ENCODE measurements at regions not wholly inside any gene's neighbourhood (a gene's known extent, or its start where the extent isn't known, plus 50 kb on each side); places are given as distances from the start of the nearest gene placed in this dataset.
A peak's percentile ranks its signal among the peaks of the same experiment; 100 is the strongest.

DNA sequence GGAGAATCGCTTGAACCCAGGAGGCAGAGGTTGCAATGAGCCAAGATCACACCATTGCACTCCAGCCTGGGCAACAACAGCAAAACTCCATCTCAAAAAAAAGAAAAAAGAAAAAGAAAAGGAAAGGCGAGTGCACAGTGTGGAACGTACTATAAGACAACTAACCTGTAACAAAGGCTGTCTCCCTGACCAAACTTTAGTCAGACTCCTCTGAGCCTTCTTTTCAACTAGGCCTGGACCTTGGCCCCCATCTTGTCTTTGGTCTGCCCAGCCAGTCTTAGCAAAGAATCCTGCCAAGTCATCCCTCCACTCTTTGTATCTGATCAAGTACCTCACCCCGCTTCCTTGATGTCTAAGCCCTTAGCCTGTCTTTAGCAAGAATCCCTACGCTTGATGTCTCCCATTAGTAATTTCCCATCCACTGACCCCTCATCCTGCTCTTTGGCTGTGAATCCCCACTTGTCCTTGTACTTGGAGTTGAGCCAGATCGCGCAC, 68.9 kb upstream of the KDM7A start:
- H3K4me3 ChIP-seq = no peak overlapping the region
- no peak overlapping the region for H3K27ac ChIP-seq

DNA sequence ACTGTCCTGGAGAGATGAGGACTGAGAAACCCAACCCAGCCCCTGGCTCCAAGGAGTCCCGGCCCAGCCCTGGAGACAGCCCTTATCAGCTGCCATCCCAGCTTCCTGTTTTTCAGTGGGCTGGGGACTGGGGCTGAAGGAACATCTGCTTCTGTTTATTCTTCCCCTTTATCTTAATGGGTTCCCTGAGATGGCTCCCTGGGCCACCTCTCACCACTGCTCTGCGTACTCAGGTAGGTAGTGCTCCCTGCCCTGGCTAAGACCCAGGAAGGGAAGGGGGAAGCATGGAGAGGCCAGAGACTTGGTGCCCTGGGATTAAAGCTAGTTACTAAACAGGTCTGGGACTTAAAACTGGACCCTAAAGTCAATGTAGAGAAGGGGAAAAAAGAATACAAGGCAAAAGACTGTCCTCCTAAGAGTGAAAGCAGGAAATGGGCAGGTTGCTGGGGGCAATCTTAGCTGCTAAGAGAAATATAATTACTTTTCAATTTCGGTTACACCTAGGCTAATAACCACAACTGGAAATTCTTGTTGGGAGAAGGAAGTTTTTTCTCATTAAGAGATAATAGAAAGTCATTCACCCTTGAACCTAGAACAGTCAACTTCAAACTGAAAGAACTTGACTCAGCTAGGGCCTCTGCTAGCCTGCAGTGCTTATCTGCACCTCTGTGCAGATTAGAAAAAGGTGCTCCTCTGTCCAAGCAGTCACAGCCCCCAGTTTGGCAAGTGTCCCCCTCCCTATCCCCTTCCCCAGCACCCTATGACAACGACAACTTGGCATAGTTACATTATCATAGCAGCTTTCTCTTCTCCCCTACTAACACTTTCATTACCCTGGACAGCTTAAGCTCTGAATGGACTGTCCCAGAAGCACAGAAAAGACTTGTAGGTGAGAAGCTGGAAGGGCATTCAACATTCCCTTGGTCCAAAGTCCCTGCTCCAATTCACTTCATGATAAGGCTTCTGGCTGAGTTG, 65.6 kb upstream of the KDM7A start:
- H3K27ac ChIP-seq = peak overlapping the region in 10 of 21 experiments; percentile 2 to 68 (median 13)
- H3K4me3 ChIP-seq = no peak overlapping the region

DNA sequence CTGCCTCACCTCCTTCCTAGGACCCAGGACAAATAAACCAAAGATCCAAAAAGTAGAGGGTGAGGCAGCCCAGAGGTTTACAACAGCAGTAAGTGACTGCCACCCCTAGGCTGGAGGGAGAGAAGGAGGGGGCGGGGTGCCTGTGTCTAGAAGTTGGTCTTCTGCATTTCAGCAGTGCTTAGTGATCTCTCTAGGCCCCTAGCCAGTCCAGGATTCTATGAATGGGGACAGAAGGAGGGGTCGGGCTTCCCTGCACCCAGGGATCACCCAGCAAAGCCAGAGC, 62.8 kb upstream of the KDM7A start:
- H3K4me3 ChIP-seq = no peak overlapping the region
- no peak overlapping the region for H3K27ac ChIP-seq

DNA sequence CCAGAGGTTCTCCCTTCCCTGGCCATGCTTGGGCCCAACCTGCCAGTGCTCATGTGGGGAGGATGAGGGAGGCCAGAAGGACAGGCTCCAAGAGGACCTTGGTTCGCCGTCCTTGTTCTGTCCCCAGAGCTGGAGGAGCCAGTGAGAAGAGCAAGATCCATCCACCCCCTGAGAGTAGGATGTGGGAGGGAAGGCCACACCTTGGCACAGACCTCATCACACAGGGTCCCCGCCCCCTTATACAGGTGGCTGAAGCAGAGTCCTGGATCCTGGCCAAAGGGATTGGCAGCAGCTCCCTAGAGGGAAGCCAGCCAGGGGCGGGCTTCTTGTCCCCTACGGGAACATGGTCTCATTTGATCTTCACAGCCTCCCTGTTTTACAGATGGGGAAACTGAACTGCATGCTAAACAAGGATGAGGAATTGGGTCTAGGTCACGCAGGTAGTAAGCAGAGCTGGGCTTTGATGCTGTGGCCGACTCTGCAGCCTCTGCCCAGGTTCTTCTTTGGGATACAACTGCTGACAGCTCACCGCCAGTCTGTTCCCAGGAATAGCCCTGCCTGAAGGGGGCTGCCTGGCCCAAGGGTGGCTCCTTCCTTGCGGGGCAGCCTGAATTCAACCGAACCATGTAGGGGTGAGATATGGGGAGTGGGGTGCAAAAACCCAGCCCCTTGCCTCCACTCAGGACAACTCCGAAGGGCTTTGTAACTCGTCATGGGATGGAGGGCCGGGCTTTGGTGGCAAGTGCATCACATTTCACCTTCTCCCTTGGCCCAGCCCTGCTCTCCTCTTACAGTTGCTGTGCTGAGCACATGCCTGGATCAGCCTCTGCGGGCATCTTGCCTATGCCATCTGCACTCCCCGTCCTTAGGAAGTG, 62.2 kb upstream of the KDM7A start:
- H3K4me3 ChIP-seq = no peak overlapping the region
- no peak overlapping the region for H3K27ac ChIP-seq

DNA sequence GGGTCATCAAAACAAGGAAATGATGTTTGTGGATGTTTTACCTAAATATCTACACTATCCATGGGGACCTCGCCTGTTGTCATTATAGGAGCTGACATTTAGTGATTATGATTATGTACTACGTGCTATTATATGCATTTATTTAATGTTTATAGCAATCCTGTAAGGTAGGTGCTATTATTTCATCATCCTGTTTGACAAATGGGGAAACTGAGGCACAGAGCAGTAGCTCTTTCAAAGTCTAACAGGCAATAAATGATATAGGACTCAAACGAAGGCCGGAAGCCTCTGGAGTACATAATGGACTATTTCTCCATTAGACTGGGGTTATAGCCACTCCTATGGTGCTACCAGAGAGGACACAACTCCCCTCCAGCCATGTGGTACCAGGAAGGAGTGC, 60.6 kb upstream of the KDM7A start:
- H3K27ac ChIP-seq = no peak overlapping the region

DNA sequence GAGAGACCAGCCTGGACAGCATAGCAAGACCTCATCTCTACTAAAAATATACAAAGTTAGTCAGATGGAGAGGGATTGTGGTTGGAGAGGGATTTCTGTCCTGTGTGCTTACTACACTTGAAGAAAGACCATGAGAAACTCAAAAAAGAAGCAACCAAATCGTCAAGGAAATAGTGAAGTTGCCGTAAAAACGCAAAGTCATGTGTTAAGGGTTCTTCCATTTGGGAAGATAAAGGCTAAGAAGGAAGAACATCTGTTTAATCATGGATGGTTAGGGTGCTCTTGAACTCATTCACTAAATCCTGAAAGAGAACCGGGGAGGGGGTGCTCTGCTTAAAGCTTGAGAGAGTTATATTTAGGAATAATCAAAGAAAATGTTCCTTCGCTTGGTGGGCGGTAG, 59.8 kb upstream of the KDM7A start:
- Histone ChIP-seq H3K4me3 (no peak overlapping the region), H3K27ac (no peak overlapping the region)

More for the DNA sequence above, 60.6 kb upstream of the KDM7A start:
- no peak overlapping the region for H3K4me3 ChIP-seq

DNA sequence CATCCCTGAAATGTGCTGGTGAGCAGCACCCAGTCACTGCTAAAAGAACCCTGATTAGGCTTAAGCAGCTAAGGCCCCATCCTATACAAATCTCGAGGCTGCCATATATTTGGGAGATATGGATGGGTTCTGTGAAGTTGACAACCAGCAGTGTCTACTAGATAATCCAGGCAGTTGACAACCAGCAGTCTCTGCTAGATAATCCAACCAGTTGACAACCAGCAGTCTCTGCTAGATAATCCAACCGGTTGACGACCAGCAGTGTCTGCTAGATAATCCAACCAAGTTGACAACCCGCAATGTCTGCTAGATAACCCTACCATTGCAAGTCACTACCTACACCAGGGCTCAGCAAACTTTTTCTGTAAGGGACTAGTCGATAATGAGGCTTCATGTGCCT, 58.3 kb upstream of the KDM7A start:
- Histone ChIP-seq H3K4me3 (no peak overlapping the region), H3K27ac (no peak overlapping the region)

DNA sequence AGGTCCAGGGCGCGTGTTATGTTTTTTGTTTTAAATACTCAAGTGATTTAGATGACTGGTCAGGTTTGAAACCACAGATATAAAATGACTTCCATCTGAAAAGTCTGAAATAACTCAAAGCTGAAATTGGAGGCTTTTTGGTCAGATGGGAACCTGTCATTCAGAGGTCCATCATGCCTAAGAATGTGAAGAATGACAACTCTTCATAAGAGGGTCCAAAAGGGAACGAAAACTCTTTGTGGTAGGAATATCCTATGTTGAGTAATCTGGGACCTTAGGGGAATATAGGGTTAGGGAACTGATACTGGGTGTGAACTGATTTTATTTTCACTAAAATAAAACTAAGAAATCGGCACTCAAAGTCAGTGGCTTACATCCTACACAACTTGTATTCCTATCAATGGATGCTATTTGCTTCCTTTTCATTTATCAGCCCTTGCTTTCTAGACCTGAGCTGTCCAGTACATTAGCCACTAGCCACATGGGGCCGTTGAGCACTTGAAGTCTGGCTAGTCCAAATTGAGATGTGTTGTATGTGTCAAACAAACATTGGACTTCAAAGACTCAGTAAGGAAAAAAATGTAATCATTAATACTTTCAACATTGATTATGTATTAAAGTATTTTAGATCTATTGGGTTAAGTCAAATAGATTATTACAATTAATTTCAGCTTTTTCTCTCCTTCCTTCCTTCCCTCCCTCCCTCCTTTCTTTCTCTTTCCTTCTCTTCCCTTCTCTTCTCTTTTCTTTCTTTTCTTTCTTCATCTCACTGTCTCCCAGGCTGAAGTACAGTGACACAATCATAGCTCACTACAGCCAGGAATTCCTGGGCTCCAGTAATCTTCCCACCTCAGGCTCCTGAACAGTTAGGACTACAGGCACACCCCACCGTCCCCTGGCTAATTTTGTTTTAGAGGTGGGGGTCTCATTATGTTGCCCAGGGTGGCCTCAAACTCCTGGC, 56.5 kb upstream of the KDM7A start:
- Histone ChIP-seq H3K27ac (peak overlapping the region in 5 of 21 experiments; percentile 45 to 96 (median 77)), H3K4me3 (no peak overlapping the region)

DNA sequence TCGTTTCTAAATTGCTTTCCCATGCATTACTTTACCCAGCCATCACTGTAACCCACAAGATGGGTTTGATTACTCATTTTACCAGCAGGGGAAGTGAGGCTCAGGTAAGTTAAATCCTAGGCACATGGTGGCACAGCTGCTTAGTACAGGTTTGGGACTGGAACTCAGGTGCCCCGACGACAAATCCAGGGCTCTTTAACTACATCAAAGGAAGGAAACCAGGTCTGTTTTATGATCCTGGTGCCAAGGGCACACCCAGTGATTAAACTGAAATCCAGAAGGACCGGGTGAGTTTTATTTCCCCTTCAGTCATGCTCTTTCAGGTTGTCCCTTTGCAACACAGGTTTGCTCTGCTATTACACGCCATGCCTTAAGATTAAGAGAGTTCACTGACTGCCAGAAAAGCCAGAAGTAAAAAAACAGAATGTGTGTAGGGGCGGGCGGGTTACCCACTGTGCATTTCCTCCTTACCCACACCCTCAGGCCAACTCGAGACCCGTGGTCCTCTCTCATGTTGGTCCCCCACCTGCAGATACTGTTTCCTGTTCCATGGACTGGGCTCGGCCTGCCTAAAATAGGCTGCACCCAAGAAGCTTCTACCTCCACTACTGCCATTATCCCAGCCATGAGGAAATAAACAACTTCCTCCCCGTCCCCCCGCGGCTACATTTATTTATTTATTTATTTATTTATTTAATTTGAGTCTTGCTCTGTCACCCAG, 55.1 kb upstream of the KDM7A start:
- Histone ChIP-seq H3K4me3 (peak overlapping the region in 6 of 7 experiments; percentile 40 to 67 (median 53)), H3K27ac (peak overlapping the region in 20 of 21 experiments; percentile 67 to 96 (median 84))

DNA sequence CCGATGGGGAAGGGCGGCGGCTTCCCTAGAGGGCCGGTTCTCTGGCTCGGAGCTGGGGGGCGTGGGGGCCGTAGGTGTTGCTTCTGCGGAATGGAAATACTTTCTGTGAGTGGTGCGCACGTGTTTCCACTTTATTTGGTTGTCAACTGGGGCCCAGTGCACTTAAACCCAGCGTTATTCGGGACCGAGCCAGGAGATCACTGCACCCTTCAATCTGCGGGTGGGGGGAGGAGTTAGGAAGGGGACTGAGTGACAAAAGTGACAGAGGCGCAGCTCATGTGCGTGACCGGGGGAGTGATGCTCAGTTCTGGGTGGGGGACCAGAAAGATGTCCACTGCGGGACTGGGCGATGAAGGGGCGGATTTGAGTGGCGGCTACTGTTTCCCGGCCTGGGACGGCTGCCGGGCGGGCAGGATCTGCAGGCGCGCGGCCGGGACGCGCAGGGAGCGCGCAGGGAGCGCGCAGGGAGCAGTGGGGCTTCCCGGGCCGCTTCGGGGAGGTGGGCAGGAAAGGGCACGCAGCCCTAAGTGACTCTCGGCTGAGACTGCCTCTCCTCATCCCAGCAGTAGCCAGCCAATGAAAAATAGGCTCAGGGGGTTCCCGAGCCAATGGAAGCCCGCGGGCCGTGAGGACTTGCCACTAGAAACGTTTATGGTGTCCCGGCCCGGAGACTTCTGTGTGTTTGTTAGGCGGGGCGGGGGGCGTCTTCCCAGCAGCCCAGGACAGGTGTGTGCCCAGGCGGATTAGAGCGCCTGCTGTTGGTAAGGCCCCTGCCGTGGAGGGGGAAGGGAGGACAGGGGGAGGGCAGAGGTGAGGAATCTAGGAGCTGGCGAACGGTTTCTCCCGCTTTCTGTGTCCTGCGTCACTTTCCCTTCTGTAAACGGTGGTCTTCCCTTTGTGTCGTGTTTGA, 54.3 kb upstream of the KDM7A start:
- peak overlapping the region; percentile 31 to 96 (median 83) for H3K27ac ChIP-seq
- H3K4me3 ChIP-seq = peak overlapping the region; percentile 27 to 67 (median 52)

DNA sequence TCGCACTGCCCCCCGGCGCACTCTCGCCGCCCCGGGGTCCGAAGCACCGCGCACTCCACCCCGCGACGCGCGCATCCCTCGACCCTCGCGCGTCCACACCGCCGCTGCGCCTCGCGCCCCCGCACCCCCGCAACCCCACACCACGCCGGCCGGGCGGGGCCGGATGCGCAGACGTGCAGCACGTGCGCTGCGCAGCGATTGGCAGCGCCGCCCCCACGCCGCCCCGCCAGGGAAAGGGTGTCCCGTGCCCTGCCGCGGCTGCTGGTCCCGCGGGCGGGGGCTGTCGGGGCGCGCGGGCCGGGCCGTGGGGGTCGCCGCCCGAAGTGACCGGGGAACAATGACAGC, 53.7 kb upstream of the KDM7A start:
- Histone ChIP-seq H3K27ac (peak overlapping the region; percentile 31 to 96 (median 83)), H3K4me3 (peak overlapping the region; percentile 27 to 67 (median 52))

DNA sequence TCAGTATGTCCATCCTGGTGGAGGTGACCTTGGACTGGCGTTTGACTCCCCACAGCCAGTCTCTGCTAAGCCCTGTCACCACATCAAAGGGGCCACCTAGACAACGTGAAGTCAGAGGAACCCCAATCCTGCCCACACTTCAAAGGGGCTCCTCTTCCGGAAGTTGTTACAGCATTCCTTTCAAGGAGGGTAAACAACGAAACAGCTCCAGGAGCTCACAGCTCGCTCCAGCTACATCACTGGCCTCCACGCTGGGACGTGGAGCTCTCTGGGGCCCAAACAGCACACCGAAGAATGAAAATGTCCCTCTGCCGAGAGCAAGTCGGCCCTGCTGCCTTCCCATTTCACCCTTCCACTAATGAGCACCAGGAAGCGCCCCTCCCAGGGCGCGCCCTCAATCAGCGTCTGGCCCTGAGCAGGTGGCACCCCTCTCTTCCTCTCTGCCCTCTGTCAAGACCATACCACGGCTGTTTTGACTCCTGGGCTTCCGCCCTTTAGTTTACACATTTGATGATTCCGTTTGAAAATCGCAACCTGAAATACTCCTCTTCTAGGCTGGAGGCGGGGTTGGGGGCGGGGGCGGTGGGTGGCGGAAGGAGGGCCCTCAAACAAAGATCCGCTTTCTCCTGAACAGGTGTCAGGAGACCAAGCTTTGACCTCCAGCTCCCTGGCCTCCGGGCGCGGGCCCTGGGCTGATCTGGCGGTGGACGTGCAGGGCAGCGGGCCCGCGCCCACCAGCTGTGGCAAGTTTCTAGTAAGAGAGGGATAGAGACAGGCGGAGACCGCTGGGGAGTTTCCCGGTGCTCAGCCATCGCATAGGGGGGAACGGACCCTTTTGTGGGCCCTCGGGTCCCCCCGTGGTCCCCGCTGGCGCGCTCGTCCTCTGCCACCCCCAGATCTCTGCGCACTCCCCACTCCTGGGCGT, 53.1 kb upstream of the KDM7A start:
- Histone ChIP-seq H3K27ac (peak overlapping the region; percentile 31 to 96 (median 83)), H3K4me3 (peak overlapping the region; percentile 27 to 67 (median 52))

DNA sequence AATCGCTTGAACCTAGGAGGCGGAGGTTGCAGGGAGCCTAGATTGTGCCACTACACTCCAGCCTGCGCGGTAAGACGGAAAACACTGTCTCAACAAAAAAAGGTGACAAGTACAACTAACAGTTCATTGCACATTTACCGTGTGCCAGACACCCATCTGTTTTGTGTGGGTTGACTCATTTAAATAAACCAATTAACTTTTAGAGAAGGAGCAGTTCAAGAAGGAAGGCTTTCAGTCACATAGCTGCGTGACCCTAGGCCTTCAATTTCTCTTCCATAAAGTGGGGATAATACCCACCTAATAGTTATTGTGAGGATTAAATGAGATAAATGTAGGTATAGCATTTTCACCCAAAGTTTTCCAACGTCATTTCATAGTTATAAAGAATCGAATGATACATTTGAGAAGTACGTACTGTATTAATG, 52.3 kb upstream of the KDM7A start:
- peak overlapping the region in 11 of 21 experiments; percentile 70 to 96 (median 90) for H3K27ac ChIP-seq
- no peak overlapping the region for H3K4me3 ChIP-seq

Data from skin epidermis (tissue), 12 donors.